ENCODE measurements at regions not wholly inside any gene's neighbourhood (a gene's known extent, or its start where the extent isn't known, plus 50 kb on each side); places are given as distances from the start of the nearest gene placed in this dataset.
"Not testable (repeated sequence)": the region's sequence is repeated elsewhere in the genome, so short reads cannot be mapped to it uniquely, and the experiment has no call there.

- CTCF ChIA-PET = interaction anchor here (0.6 to 4.6 kb wide), 4 partner anchors 26 to 575 kb away, joined by 3 to 32 read pairs (median 3); no protein-coding TSS in a partner anchor
- H3K27me3 ChIP-seq (ENCODE audit: control insufficient read depth, insufficient read depth, low read length) = no peaks in the 10 kb centered on the region
- H3K9me3 ChIP-seq (ENCODE audit: control insufficient read depth, insufficient read depth, low read length) = no peaks in the 10 kb centered on the region
- POLR2A ChIA-PET = no interaction called here
- H3K27ac ChIP-seq (ENCODE audit: low read depth, low read length) = no peak overlapping the region
- no peak for DNase-seq (ENCODE audit: low read depth, low spot score)
- H3K4me3 ChIP-seq (ENCODE audit: low read depth, low read length) = no peak overlapping the region
- TF ChIP-seq CTCF (IDR thresholded peaks at IDR 0.05; ENCODE audit: low read depth, low read length) = no peak
These were observed 514.8 kb downstream of the SLC6A15 start for GRCh38 chr12:84397846-84398245.

- peak; percentile 37; the same call in 1 of the 2 replicates for TF ChIP-seq CTCF (IDR thresholded peaks at IDR 0.05; ENCODE audit: low read depth, low read length)
- no peaks in the 10 kb centered on the region for H3K9me3 ChIP-seq (ENCODE audit: control insufficient read depth, insufficient read depth, low read length)
- no peak for DNase-seq (ENCODE audit: low read depth, low spot score)
- CTCF ChIA-PET = interaction anchor here (0.6 to 4.6 kb wide), 4 partner anchors 154 to 575 kb away, joined by 3 to 32 read pairs (median 3); no protein-coding TSS in a partner anchor
- no peak overlapping the region for H3K4me3 ChIP-seq (ENCODE audit: low read depth, low read length)
- no peak overlapping the region for H3K27ac ChIP-seq (ENCODE audit: low read depth, low read length)
- POLR2A ChIA-PET = no interaction called here
- H3K27me3 ChIP-seq (ENCODE audit: control insufficient read depth, insufficient read depth, low read length) = no peaks in the 10 kb centered on the region
These were observed 515.3 kb downstream of the SLC6A15 start for GRCh38 chr12:84397263-84397662.

- H3K4me3 ChIP-seq (ENCODE audit: low read depth, low read length); CTCF ChIA-PET; H3K9me3 ChIP-seq (ENCODE audit: control insufficient read depth, insufficient read depth, low read length); H3K27me3 ChIP-seq (ENCODE audit: control insufficient read depth, insufficient read depth, low read length); H3K27ac ChIP-seq (ENCODE audit: low read depth, low read length); DNase-seq (ENCODE audit: low read depth, low spot score); POLR2A ChIA-PET: not testable (repeated sequence)
These were observed 521.4 kb downstream of the SLC6A15 start for GRCh38 chr12:84391176-84391575.

- Histone ChIP-seq H3K27me3 (ENCODE audit: control insufficient read depth, insufficient read depth, low read length) (no peaks in the 10 kb centered on the region), H3K27ac (ENCODE audit: low read depth, low read length) (no peak overlapping the region), H3K9me3 (ENCODE audit: control insufficient read depth, insufficient read depth, low read length) (no peaks in the 10 kb centered on the region), H3K4me3 (ENCODE audit: low read depth, low read length) (no peak overlapping the region)
- DNase-seq (ENCODE audit: low read depth, low spot score) = no peak
- ChIA-PET CTCF (no interaction called here), POLR2A (no interaction called here)
- no peak for TF ChIP-seq CTCF (IDR thresholded peaks at IDR 0.05; ENCODE audit: low read depth, low read length)
These were observed 528.2 kb downstream of the SLC6A15 start for GRCh38 chr12:84384384-84384783.

- H3K4me3 ChIP-seq (ENCODE audit: low read depth, low read length); POLR2A ChIA-PET; CTCF ChIA-PET; H3K9me3 ChIP-seq (ENCODE audit: control insufficient read depth, insufficient read depth, low read length); H3K27ac ChIP-seq (ENCODE audit: low read depth, low read length); H3K27me3 ChIP-seq (ENCODE audit: control insufficient read depth, insufficient read depth, low read length): not testable (repeated sequence)
- peak; percentile 10 for DNase-seq (ENCODE audit: low read depth, low spot score)
These were observed 530.1 kb downstream of the SLC6A15 start for GRCh38 chr12:84382486-84382885.

GRCh38 chr12:84376320-84376719 is 536.3 kb downstream of the SLC6A15 start:
- DNase-seq (ENCODE audit: low read depth, low spot score) = no peak
- no peak for TF ChIP-seq CTCF (IDR thresholded peaks at IDR 0.05; ENCODE audit: low read depth, low read length)
- POLR2A ChIA-PET = no interaction called here
- Histone ChIP-seq H3K27ac (ENCODE audit: low read depth, low read length) (no peak overlapping the region), H3K4me3 (ENCODE audit: low read depth, low read length) (no peak overlapping the region), H3K27me3 (ENCODE audit: control insufficient read depth, insufficient read depth, low read length) (no peaks in the 10 kb centered on the region), H3K9me3 (ENCODE audit: control insufficient read depth, insufficient read depth, low read length) (no peaks in the 10 kb centered on the region)
- CTCF ChIA-PET = no interaction called here

Data from AG04450 (cell line).